GM18907 (cell line): ENCODE measurements at regions not wholly inside any gene's neighbourhood (a gene's known extent, or its start where the extent isn't known, plus 50 kb on each side); places are given as distances from the start of the nearest gene placed in this dataset.
"Not testable (repeated sequence)": the region's sequence is repeated elsewhere in the genome, so short reads cannot be mapped to it uniquely, and the experiment has no call there.

Experiments
- ATAC-seq: cut with Tn5 transposase; IDR thresholded peaks from one replicate; pipeline ENCODE4 v1.9.1; 2021; ENCODE audit warnings: mild to moderate bottlenecking, moderate library complexity; ENCODE audit not compliant: unreplicated experiment

DNA sequence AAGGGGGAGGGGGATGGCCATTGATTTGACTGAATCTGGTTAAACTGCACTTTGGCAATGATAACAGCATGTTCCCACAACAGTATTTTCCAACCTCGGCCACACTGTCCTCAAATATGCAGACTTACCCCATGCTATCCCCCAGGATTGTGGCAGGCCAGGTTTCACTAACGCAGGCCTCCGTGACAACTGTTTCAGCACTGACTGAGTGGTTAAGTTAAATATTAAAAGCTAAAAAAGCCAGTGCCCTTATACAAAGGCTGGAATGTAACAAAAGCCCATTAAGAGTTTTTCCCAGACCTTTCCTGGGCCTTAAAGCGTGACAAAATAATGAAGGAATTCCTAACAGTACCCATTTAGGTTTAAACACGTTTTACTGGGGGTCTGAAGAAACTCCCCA is 202.9 kb downstream of the USP25 start:
- ATAC-seq, result no peak

DNA sequence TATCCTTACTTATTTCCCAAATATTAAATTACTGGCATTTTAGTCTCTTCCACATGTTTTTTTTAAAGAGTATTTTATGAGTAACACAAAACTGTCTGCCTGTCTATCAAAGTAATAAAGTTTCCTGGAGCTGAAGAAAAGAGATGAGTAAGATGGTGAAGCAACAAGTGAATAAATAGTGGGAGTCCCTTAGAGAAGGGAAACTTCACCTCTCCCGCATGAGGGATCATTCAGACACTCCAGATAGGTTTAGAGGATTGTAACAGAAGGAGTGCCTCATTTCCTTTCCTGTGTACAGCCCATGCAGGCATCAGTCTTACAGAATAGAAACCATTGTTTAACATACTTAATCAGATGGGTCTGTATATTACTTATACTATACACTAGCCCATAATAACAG is 205.7 kb downstream of the USP25 start:
- no peak for ATAC-seq

DNA sequence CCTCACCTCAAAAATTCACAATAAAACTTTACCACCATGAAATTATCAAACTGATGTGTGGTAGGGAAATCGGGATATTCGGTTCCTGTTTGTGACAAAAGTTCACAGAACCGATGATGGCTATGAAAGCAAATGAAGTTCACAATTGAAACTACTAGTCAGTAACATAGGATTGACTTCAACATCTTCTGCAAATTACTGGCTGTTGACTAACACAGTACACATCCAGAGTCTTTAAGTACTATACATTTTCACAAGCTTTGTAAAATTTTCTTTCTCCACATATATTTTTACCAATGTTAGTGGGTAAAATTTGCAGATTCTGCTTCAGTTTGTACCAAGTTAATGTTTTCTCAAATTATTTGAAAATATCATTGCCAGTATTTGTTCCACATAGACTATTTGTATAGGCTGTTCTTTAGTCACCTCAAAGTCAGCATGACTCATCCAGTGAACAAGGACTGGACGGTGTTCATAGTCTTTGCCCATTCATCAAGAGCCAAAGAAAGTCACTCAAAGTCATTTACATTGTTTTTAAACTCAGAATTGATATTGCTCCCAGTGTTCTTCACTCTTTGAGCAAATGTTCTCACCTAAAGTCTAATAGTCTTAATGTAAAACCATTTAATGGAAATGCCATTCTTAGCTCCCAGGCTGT is 213.4 kb downstream of the USP25 start:
- no peak for ATAC-seq

DNA sequence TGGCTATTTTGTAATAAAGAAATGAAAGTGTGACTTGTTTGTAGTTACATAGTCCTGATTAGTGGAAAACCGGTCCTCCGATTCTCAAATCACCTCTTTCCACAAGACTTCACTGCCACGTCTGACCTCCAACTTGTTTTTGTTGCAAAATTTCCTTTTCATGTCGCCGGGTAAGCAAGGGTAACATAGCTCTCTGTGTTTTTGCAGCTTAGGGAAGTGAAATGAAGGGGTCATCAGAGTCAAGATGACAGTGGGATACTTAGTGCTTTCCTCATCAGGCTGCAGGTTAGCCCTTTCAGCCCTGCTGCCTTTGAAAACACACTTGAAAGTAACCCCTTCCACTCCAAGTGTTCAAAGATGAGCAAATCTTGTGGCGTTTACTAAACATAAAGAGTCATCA is 217.9 kb downstream of the USP25 start:
- no peak for ATAC-seq

- ATAC-seq, result no peak
Observed at GRCh38 chr21:15953551-15954116, 223.9 kb downstream of the USP25 start.

- no peak for ATAC-seq
Observed at GRCh38 chr21:15964236-15964855, 234.6 kb downstream of the USP25 start.

- ATAC-seq, result no peak
Observed at GRCh38 chr21:15966231-15966630, 236.4 kb downstream of the USP25 start.

DNA sequence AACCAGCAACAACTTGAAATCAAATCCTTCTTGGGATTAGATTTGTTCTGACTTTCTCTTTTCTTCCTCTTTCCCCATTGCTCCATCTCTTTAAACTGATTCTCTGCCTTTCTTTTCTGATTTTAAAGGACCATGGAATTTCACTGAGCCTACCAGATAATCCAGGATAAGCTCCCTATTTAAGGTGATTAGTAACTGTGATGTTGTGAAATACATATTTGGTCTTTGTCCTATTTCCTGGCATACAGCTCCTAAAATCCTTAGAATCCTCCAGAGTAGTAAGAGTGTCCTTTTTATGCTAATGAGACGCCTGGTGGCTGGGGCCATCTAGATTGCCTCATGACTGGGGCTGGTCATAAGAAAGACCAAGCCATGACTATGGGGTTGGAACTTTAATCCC is 236.9 kb downstream of the USP25 start:
- ATAC-seq, result no peak

DNA sequence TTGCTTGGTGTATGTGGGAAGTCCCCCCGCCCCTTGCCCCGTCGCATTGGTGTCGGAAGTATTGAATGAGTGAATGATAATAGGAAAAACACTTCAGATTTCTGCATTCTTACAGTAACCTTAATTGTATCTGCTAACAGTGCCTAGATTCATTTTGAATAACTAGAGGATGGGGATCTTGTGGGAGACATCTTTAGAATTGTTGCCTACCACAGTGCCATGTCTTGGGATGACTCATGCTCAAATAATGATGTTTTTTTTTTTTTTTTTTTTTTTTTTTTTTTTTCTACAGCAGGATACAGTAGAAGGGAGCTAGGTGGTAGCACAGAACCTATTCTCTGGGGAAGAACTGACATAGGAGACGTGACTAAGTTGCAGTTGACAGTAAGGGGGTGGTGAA is 237.9 kb downstream of the USP25 start:
- ATAC-seq, result no peak

GRCh38 chr21:15968776-15969310 is 239.1 kb downstream of the USP25 start:
- no peak for ATAC-seq

GRCh38 chr21:15976807-15977206 is 247.0 kb downstream of the USP25 start:
- ATAC-seq, result no peak

GRCh38 chr21:15978215-15978738 is 248.5 kb downstream of the USP25 start:
- ATAC-seq, result no peak

- ATAC-seq, result not testable (repeated sequence)
Observed at GRCh38 chr21:15979493-15979892, 249.7 kb downstream of the USP25 start.

- no peak for ATAC-seq
Observed at GRCh38 chr21:15986277-15986676, 256.5 kb downstream of the USP25 start.

- no peak for ATAC-seq
Observed at GRCh38 chr21:15992171-15992570, 262.4 kb downstream of the USP25 start.

- no peak for ATAC-seq
Observed at GRCh38 chr21:15993951-15994350, 264.2 kb downstream of the USP25 start.

DNA sequence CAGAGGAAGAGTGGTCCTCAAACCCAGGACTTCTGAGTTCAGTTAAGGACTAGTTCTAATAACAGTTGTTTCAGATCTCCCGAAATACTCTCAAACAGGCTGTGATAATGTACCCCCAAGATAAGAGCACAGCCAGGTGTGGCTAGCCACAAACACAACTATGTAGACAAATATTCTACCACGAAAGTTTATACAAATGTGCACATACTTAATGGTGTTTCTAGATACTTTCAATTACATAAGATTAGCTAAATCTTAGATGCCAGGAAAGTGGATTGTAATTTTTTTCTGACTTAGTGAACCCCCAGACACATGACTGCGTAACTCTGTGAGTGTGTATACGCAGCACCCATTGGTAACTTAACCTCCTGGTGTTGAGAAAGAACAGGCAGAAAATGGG is 270.0 kb downstream of the USP25 start:
- ATAC-seq, result no peak

DNA sequence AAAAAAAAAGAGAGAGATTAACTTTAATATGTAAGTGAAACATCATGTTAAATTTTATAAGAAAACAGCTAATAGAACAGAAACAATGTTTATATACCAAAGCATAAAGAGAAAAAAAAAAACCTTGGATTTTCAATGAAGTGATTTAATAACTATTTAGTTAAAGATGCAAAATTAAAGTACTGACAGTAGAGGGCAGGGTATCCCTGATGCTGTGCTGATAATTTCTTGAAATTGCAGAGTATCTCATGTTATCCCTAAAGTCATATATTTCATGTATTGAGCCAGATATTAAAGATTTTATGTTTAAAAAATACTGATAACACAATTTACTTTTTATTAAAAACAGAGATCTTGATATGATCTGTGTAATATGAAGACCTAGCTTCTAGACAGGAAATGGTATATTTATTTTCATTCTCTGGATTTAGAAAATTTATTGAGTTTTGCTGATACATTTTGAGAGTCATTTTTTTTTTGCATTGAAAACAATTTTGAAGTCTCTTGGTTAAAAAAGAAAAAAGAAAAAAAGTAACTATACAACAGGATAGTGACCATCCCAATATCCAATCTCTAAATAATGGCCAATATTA is 273.2 kb downstream of the USP25 start:
- ATAC-seq, result no peak

DNA sequence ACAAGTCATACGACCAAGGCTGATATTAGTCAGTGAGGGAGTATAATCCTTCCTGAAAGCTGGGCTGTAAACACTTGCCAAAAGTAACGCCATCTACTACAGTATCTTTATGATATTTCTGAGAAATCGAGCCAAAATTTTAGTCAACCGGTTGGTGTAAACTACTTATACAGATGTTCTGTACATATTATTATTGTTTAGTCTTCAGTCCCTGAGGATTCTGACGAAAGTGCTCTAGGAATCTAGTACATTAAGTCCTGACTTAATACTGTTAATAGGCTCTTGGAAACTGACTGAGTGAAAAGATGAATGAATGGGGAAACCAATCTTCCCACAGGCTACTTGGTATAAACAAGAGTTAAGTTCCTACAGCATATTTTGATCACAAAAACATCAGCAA is 274.3 kb downstream of the USP25 start:
- no peak for ATAC-seq

GRCh38 chr21:16004523-16004922 is 274.7 kb downstream of the USP25 start:
- ATAC-seq, result no peak

- ATAC-seq, result no peak
Observed at GRCh38 chr21:16005996-16006395, 276.2 kb downstream of the USP25 start.

GRCh38 chr21:16007943-16008342 is 278.2 kb downstream of the USP25 start:
- no peak for ATAC-seq
